Endothelial cell of hepatic sinusoid (primary cell): ENCODE measurements at regions not wholly inside any gene's neighbourhood (a gene's known extent, or its start where the extent isn't known, plus 50 kb on each side); places are given as distances from the start of the nearest gene placed in this dataset.

Experiments used
- in situ Hi-C: cut with HindIII; loops from 2 replicates; pipeline ENCODE4 v1.10.0; 2017; ENCODE audit warnings: low sequenced_read_pairs

DNA sequence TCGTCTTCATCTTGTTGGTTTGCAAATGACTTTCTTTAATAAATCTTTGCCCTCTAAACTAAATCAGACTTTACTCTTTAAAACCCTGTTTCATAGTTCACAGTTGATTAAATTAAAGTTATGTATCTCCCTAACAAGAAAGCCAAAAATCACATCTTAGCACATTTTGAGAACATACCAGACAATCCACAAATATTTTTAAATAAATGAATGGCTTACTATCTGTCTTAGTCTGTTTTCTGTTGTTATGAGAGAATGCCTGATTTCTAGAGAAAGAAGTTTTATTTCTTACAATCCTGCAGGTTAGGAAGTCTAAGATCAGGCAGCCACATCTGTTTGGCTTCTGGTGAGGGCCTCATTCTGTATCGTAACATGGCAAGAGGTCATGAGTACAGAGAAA lies 1090.2 kb upstream of the PIK3C3 start:
- in situ Hi-C loops, result no loop called here

- in situ Hi-C loops, result no loop called here
Observed at GRCh38 chr18:40863801-40864200, 1091.2 kb upstream of the PIK3C3 start.

GRCh38 chr18:40860189-40860588 lies 1094.8 kb upstream of the PIK3C3 start:
- in situ Hi-C loops, result no loop called here

DNA sequence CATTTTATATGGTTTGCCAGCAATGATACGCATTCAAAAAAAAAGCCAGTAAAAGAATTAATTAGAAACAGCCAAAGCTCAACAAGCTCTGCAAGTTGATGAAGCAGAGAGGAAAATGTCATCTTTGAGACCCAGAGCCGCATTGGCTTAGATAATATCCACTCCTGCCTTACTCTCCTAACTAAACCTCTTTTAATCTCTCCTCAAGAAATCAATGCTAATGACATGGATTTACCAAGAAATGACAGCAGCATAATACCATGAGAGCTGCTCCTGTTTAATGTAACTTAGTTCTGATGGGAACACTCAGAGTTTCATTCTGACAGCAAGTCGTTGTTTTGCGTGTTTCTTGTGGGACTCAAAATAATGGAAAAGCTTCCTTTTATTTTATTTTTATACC lies 1099.4 kb upstream of the PIK3C3 start:
- in situ Hi-C loops, result no loop called here

DNA sequence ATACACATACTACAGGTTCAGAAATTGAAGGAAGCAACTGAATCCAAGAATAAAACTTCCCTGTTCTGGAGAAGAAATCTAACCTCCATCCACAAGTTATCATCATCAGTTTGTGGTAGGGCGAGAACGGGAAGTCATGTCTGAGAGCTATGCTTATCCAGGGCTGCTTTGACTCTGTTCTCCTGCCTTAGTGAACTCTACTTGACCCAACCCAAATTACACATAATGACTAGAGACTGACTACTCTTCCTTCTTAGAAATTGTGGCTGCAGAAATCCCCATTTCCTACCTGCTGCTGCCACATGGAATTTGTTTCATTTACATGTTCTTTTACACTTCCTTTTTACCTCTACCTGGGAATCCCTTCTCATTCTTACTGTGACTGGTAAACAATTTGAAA lies 1102.6 kb upstream of the PIK3C3 start:
- in situ Hi-C loops, result no loop called here

DNA sequence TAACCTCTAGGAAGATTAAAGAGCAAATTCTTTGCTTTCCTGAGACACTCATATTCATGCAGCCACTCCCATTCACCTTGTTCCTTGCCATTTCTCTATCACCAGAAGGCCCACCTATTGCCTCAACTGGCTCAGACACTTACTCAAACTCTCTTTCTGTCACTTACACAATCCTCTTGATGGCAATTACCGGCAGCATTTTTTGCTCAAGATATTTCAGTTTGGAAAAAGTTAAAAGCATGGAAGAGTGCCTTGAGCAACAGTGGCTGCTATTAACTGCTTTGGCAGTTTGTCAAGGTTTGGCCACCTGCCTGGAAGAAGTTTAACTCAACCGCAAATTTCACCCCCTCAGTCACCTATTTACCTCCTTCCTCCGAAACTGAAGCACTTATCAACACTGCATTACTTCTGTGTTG lies 1104.0 kb upstream of the PIK3C3 start:
- in situ Hi-C loops, result no loop called here

DNA sequence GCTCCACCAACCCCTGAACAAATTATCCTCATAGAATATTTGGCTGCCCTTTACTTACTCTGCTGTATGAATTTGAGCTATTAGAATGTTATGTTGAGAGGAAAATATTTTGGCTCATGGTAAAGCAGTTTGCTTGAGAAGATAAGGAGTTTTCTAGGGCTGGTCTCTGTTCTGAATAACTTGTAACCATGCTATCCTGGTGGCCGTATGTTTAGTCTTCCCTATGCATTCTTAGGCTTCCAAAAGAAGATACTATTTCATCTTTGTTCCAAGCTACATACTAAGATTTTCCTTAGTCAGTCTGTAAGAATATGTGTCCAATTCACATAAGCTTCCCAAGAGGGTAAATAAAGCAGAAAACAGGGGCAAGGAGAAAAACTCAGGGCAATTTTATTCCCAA lies 1105.1 kb upstream of the PIK3C3 start:
- in situ Hi-C loops, result no loop called here

GRCh38 chr18:40841467-40841866 lies 1113.6 kb upstream of the PIK3C3 start:
- in situ Hi-C loops, result no loop called here

DNA sequence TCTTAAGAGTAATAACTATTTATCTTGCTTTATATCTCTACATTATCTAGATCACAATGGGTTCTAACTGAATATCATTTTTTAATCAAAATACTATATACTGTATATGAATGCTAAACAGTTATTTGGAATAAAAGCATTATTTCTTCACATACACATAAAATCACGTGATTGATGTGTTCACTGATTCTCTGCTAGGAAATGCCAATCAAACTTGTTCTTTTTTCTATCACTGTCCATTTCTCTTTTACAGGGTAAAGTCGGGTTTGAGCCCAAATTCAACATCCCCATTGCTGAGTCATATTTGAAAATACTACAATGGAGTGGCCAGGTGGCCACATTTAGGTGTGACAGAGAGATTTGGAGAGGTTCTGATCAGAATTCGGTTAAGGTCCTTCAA lies 1114.0 kb upstream of the PIK3C3 start:
- in situ Hi-C loops, result no loop called here

- in situ Hi-C loops, result no loop called here
Observed at GRCh38 chr18:40832362-40832761, 1122.7 kb upstream of the PIK3C3 start.

- in situ Hi-C loops, result no loop called here
Observed at GRCh38 chr18:40824291-40824690, 1130.7 kb upstream of the PIK3C3 start.

DNA sequence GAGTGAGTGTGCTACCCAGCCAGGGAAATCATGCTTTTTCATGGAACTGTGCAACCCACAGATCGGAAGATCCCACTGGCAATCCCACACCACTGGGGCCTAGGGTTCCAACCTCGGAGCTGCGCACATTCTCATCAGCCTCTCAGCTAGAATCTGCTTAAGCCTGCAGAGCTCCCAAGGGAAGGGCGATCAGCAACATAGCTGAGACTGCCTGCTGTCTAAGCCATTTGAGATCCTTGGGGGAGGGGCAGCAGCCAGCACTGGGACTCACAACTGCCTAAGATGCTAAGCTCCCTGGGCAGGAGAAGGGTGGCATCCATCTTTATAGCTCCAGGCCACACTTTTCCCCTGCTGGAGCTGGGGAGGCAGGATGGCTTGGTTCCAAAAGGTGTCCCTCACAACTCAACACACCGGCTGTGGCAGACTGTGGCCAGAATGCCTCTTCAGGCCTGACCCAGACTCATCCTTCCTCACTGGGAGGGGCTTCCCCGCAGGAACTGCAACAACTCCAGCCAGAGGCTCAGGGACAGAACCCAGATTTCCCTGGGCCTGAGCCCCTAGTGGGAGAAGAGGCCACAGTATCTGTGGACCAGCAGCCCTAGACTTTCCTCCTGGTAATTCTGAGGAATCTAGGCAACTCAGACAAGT lies 1133.3 kb upstream of the PIK3C3 start:
- in situ Hi-C loops, result no loop called here

DNA sequence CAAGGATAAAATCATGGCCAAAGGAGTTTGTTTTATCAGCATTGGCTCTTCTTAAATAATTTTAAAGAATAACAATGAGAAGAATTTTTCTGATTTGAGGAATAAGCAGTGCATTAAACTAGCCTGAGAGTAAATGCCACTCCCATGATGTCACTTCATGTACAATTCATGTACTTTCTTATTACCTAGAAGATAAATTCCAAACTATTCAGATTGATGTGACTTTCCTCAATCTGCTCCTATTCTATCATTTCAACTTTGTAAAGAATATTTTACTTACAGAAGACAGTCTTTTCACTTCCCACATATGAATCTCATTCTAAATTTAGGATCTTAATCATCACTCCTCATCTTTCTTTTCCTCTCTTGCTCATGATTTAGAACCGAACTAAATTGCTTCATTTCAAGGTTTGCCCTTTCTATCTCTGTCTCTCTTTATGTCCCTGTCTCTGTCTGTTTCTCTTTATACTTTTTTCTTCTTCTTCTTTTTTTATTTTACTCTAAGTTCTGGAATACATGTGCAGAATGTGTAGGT lies 1142.0 kb upstream of the PIK3C3 start:
- in situ Hi-C loops, result no loop called here

DNA sequence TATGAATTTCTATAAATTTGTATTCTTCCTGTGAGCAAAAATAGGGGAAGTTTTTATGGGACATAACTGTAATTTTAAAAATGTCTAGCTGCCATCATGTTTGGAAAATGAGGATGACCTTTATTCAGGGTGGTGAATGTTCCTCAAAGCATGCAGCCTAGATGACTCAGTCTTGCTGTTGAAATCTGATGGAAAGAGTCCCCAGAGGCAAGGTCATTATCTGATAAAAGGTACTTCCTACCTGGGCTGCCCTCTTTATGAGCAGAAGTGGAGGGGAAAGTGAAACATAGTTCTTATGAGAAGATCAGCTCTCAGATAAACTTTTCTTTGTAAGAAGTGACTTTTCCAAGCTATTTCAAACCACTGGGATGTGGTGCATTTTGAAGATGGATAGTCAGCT lies 1144.7 kb upstream of the PIK3C3 start:
- in situ Hi-C loops, result no loop called here

DNA sequence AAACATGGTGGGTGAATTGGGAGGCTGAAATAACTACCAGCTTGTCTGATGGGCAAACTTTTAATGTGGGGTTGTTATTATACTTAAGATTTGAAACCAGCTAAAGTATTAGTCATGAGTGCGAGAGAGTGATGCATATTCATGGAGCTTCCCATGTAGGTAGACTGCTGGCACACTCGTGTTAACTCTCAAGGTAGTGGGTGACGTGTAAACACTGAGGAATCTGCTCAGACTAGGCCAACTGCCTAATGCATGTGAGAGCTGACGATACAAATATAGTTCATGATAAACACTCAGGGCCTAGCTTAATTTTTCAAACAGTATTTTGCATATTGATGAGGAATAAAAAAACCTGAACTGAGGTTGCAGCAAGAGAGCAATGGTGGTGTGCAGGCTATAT lies 1165.7 kb upstream of the PIK3C3 start:
- in situ Hi-C loops, result no loop called here

DNA sequence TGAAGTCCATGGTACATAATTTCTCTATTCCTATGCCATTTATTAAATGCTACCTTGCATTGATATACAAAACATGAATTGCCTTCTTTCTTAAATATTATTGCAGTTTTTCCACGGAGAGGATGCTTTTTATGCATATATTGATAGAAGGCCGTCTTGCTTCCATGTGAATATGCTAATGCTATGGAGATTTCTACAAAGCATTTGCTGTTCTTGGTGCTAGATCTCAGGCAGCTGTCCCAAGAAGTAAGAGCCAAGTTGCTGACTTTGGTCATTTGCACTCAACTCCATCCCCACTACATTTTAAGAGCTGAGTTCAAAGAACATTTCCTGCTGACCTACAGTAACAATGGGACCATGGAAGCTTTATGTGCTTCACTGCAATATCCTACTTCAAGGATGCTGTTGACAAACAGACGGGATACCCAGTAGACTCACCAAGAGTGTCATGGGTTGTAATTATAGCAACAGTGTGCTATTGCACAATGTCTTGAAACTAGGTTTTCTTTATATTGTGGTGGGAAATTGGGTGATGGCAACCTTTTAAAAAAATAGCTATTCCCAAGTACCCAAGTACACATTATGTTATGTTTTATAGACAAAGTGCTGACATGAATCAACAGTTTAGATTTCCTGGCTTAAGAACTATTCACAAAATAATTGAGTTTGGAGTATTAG lies 1172.4 kb upstream of the PIK3C3 start:
- in situ Hi-C loops, result no loop called here

DNA sequence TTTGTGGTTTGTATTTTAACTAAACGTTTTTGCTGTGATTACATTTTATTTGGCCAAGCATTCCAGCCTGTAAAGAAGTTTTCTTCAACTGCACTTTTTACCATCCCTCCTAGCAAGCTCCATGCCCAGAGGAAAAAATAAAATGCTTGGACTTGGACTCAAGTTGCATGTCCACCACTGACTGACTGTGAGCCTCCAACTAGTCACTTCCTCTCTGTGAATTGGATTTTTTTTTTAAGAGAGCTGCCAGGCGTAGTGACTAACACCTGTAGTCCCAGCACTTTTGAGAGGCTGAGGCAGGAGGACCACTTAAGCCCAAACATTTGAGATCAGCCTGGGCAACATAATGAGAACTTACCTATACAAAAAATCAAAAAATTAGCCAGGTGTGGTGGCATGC lies 1185.2 kb upstream of the PIK3C3 start:
- in situ Hi-C loops, result no loop called here

DNA sequence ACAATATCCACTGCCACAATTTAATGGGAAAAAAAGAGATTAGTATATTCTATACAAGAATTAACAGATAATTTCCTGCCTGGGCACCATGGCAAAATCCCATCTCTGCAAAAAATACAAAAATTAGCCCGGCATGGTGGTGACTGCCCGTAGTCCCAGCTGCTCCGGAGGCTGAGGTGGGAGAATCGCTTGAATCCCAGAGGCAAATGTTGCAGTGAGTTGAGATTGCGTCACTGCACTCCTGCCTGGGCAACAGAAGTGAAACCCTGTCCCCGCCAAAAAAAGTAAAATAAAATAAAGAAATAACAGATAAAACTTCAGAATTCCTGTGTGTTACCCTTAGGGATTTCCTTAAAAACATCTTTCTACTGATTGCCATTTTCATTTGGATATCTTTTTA lies 1194.8 kb upstream of the PIK3C3 start:
- in situ Hi-C loops, result no loop called here

DNA sequence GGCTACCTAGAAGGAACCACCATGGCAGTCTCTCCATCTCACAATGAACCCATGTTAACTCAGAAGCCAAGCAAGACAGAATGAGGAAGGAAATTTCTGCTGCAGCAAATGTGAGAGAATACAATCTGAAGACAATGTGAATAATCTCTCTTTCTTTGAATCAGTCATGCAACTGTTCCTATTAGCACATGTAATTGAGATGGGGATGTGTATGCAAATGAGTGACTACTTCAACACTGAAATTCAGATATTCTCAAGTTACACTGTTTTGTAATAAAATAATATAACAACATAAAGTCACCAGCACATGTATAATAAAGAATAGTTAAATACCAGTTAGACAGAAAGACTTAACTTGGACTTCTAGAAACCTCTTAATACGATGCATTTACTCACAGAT lies 1200.6 kb upstream of the PIK3C3 start:
- in situ Hi-C loops, result no loop called here

DNA sequence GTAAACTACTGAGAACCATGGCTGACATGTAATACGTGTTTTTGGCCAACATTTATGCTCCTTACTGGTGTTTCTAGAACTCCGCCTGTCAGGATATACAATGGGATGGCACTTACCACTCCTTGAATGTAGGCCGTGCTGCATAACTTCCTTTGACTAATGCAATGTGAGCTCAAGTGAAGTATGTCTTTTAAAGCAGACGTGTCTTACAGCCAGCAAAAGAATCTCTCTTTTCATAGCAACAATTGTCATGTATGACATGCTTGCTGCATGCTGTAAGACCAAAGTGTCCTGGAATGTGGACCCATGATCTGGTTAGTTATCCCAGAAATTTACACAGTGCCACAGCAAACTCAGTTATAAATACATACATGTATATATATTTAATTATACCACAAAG lies 1202.7 kb upstream of the PIK3C3 start:
- in situ Hi-C loops, result no loop called here

- in situ Hi-C loops, result no loop called here
Observed at GRCh38 chr18:40751186-40751585, 1203.8 kb upstream of the PIK3C3 start.

- in situ Hi-C loops, result no loop called here
Observed at GRCh38 chr18:40739029-40739428, 1216.0 kb upstream of the PIK3C3 start.
